GM12878 (cell line): ENCODE measurements at regions not wholly inside any gene's neighbourhood (a gene's known extent, or its start where the extent isn't known, plus 50 kb on each side); places are given as distances from the start of the nearest gene placed in this dataset.

ENCODE experiments used
- ATAC-seq: fragments of 200-7000 bp; cut with Tn5 transposase; 3 replicates; pipeline ENCODE4 v1.9.1; 2020; ENCODE audit warnings: mild to moderate bottlenecking, moderate library complexity
- BruUV-seq: library from RNA; stranded (reverse); fragments of 400-500 nt; replicated peaks from 2 replicates; lab custom pipeline; 2021; lab: Mats Ljungman, UMichigan
- CTCF ChIA-PET: fragments of 300-600 bp; sonication (Branson Sonifier 250); formaldehyde crosslinking; extraction: SDS; loops from one replicate; lab custom pipeline; 2021; ENCODE audit warnings: inconsistent platforms; lab: Yijun Ruan, JAX
- POLR2A ChIA-PET: fragments of 350-600 bp; formaldehyde crosslinking; extraction: SDS; loops from one replicate; lab custom pipeline; 2021; ENCODE audit warnings: inconsistent platforms; lab: Charles Lee
- RAD21 ChIA-PET: fragments of 300-600 bp; sonication (Branson Sonifier 250); formaldehyde crosslinking; loops from one replicate; lab custom pipeline; 2023; ENCODE audit warnings: antibody characterized with exemption; ENCODE audit not compliant: unreplicated experiment; lab: Charles Lee
- SMC1A ChIA-PET: fragments of 300-600 bp; sonication (Branson Sonifier 250); formaldehyde crosslinking; loops from one replicate; lab custom pipeline; 2023; ENCODE audit not compliant: unreplicated experiment, uncharacterized antibody; lab: Charles Lee
- DNase-seq: peaks from one replicate; pipeline ENCODE4 v3.0.0-alpha.2; 2011; ENCODE audit warnings: low read depth, low spot score
- FAIRE-seq: peaks from 3 replicates; lab custom pipeline; 2011; peaks lifted over from hg19 to GRCh38; lab: Jason Lieb, UNC
- H2AFZ ChIP-seq: 2 replicates; pipeline ENCODE4 v1.6.0; 2011; ENCODE audit warnings: low read depth, low read length, control low read depth; ENCODE audit not compliant: control insufficient read depth
- H3K27ac ChIP-seq: 2 replicates; pipeline ENCODE4 v1.5.1; 2011; ENCODE audit warnings: control low read depth; ENCODE audit not compliant: control insufficient read depth, insufficient read depth
- H3K27me3 ChIP-seq, 2 experiments: replicated peaks in 1 of 2; 2 replicates each; pipeline versions ENCODE4 v1.6.0 to v1.6.1; 2011; ENCODE audit warnings: low read length in 1 of 2; ENCODE audit not compliant: control insufficient read depth in 2 of 2, insufficient read depth in 2 of 2
- H3K36me3 ChIP-seq, 2 experiments: 2 replicates each; pipeline ENCODE4 v1.5.1; 2011; ENCODE audit warnings: low read length in 1 of 2; ENCODE audit not compliant: control insufficient read depth in 2 of 2, insufficient read depth in 2 of 2
- H3K4me1 ChIP-seq: 2 replicates; pipeline ENCODE4 v1.6.1; 2011; ENCODE audit warnings: mild to moderate bottlenecking, low read length, moderate library complexity, mixed read lengths; ENCODE audit not compliant: control insufficient read depth, insufficient read depth
- H3K4me2 ChIP-seq: 2 replicates; pipeline ENCODE4 v1.6.0; 2011; ENCODE audit warnings: control low read depth; ENCODE audit not compliant: control insufficient read depth, insufficient read depth
- H3K4me3 ChIP-seq: fragments of 200-600 bp; sonication (generic); 2 replicates; pipeline ENCODE4 v1.5.1; 2016
- H3K79me2 ChIP-seq: 2 replicates; pipeline ENCODE4 v1.6.0; 2011; ENCODE audit warnings: low read length; ENCODE audit not compliant: control insufficient read depth, insufficient read depth
- H3K9ac ChIP-seq: 2 replicates; pipeline ENCODE4 v1.8.0; 2011; ENCODE audit warnings: low read length, control low read depth, mixed read lengths; ENCODE audit not compliant: control insufficient read depth, insufficient read depth
- H3K9me3 ChIP-seq: replicated peaks from 3 replicates; pipeline ENCODE4 v1.5.1; 2011; ENCODE audit warnings: mild to moderate bottlenecking, low read length; ENCODE audit not compliant: control insufficient read depth, insufficient read depth
- H4K20me1 ChIP-seq: 2 replicates; pipeline ENCODE4 v1.6.0; 2011; ENCODE audit not compliant: control insufficient read depth, insufficient read depth
- FOXM1 ChIP-seq: IDR thresholded peaks from 2 replicates; pipeline ENCODE4 v1.6.1; 2012; ENCODE audit warnings: low read depth, mild to moderate bottlenecking, inconsistent platforms, low read length, moderate library complexity
- HSF1 ChIP-seq: fragments of 150-350 bp; IDR thresholded peaks from 2 replicates; pipeline ENCODE4 v1.6.1; 2014; ENCODE audit warnings: mild to moderate bottlenecking, low read depth, low read length
- SMAD1 ChIP-seq: fragments of 450-650 bp; IDR thresholded peaks from 2 replicates; pipeline ENCODE4 v1.6.1; 2018; ENCODE audit warnings: mild to moderate bottlenecking, low read depth; ENCODE audit not compliant: partially characterized antibody
- SPI1 ChIP-seq: IDR thresholded peaks from 2 replicates; pipeline ENCODE4 v1.6.1; 2011; ENCODE audit warnings: low read depth, mild to moderate bottlenecking, low read length, moderate library complexity, borderline replicate concordance; ENCODE audit not compliant: insufficient read depth
- SUZ12 ChIP-seq: fragments of 200-600 bp; sonication (generic); IDR thresholded peaks from one replicate; pipeline ENCODE4 v1.6.1; 2018; ENCODE audit warnings: antibody characterized with exemption, mild to moderate bottlenecking; ENCODE audit not compliant: unreplicated experiment
- WGBS: methylation state at CpG from one replicate; pipeline ENCODE4 v1.1.6; 2016; ENCODE audit warnings: low lambda C conversion rate; ENCODE audit not compliant: insufficient replicate concordance, insufficient coverage; ENCODE audit errors: missing lambda C conversion rate; 5-methylcytosine and 5-hydroxymethylcytosine counted together
- in situ Hi-C: fragments of 300-500 bp; cut with MboI; formaldehyde crosslinking; loops from 9 replicates; pipeline ENCODE4 v1.14.3; 2018; ENCODE audit warnings: mixed read lengths
- intact Hi-C: fragments of 100-400 bp; cut with micrococcal nuclease; formaldehyde crosslinking; loops from one replicate; pipeline ENCODE4 v1.14.2; 2022; ENCODE audit not compliant: unreplicated experiment
- TF ChIP-seq, protein P1 (sequence below): IDR thresholded peaks from 2 replicates; pipeline ENCODE4 v1.6.1; 2011; ENCODE audit warnings: borderline replicate concordance, low read depth, mild to moderate bottlenecking, moderate library complexity, mixed read lengths, low read length; ENCODE audit not compliant: insufficient read depth; ENCODE audit errors: extremely low read length

GRCh38 chr15:79549196-79549595, 117.1 kb downstream of the MINAR1 start (continued):
- TF ChIP-seq HSF1 (no peak), SMAD1 (no peak)
- TF ChIP-seq, protein P1, sequence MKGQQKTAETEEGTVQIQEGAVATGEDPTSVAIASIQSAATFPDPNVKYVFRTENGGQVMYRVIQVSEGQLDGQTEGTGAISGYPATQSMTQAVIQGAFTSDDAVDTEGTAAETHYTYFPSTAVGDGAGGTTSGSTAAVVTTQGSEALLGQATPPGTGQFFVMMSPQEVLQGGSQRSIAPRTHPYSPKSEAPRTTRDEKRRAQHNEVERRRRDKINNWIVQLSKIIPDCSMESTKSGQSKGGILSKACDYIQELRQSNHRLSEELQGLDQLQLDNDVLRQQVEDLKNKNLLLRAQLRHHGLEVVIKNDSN = no peak

GRCh38 chr15:79560384-79560783, 128.2 kb downstream of the MINAR1 start:
- ChIA-PET POLR2A (no interaction called here), SMC1A (no interaction called here), CTCF (interaction anchor here (1.0 kb wide), 1 partner anchor 36 kb away, joined by 3 read pairs; no protein-coding TSS in a partner anchor), RAD21 (no interaction called here)
- FAIRE-seq = no peak
- TF ChIP-seq SUZ12 (no peak), FOXM1 (no peak), SPI1 (no peak)
- H3K9me3 ChIP-seq = no peaks in the 10 kb centered on the region
- H3K27ac ChIP-seq = no peak overlapping the region
- no TSS peak for BruUV-seq
- H3K4me3 ChIP-seq = no peak overlapping the region
- no peak overlapping the region for H3K4me2 ChIP-seq
- DNase-seq = no peak
- no peak for ATAC-seq
- H3K36me3 ChIP-seq = no peaks in the 10 kb centered on the region
- intact Hi-C loops = no loop called here
- H2AFZ ChIP-seq = no peak overlapping the region
- no peak overlapping the region for H3K9ac ChIP-seq
- H3K4me1 ChIP-seq = no peaks in the 10 kb centered on the region
- peaks cover 0 to 2% of the 10 kb centered on the region in 2 experiments; a peak in 2 of 4 replicates for H3K27me3 ChIP-seq
- WGBS = 71% methylated on average over 16 of the region's 24 CpGs
- H4K20me1 ChIP-seq = no peaks in the 10 kb centered on the region
- in situ Hi-C loops = no loop called here
- no peaks in the 10 kb centered on the region for H3K79me2 ChIP-seq
